HAP-1 (cell line): ENCODE measurements at regions not wholly inside any gene's neighbourhood (a gene's known extent, or its start where the extent isn't known, plus 50 kb on each side); places are given as distances from the start of the nearest gene placed in this dataset.
A peak's percentile ranks its signal among the peaks of the same experiment; 100 is the strongest.

ENCODE experiments used
- DNase-seq, 2 experiments: peaks; one replicate each; pipeline ENCODE4 v3.0.0-alpha.2; 2016 to 2020; ENCODE audit warnings: low spot score in 2 of 2
- H3K27me3 ChIP-seq: fragments of 250-450 bp; sonication (Bioruptor Pico); 2 replicates; pipeline ENCODE4 v1.5.1; 2020; ENCODE audit warnings: low read depth, mild to moderate bottlenecking, moderate library complexity
- H3K36me3 ChIP-seq: fragments of 250-450 bp; sonication (Bioruptor Pico); replicated peaks from 2 replicates; pipeline ENCODE4 v1.5.1; 2020; ENCODE audit warnings: mild to moderate bottlenecking
- H3K4me1 ChIP-seq: fragments of 250-450 bp; sonication (Bioruptor Pico); 2 replicates; pipeline ENCODE4 v1.5.1; 2020; ENCODE audit warnings: mild to moderate bottlenecking
- H3K4me3 ChIP-seq: fragments of 250-450 bp; sonication (Bioruptor Pico); 2 replicates; pipeline ENCODE4 v1.5.1; 2020; ENCODE audit warnings: mild to moderate bottlenecking, moderate library complexity
- H3K9me3 ChIP-seq: fragments of 250-450 bp; sonication (Bioruptor Pico); 2 replicates; pipeline ENCODE4 v1.5.1; 2020; ENCODE audit warnings: mild to moderate bottlenecking, moderate library complexity
- in situ Hi-C: fragments of 300-500 bp; cut with MboI; formaldehyde crosslinking; loops from 3 replicates; pipeline ENCODE4 v1.14.3; 2020; ENCODE audit warnings: low sequenced_read_pairs, inconsistent platforms, mixed read lengths

GRCh38 chr1:218669431-218669830, 324.3 kb downstream of the TGFB2 start:
- H3K4me1 ChIP-seq, result peaks cover 12% of the 10 kb centered on the region
- no peak overlapping the region for H3K4me3 ChIP-seq
- in situ Hi-C loops, result no loop called here
- no peak for DNase-seq
- no peaks in the 10 kb centered on the region for H3K27me3 ChIP-seq
- no peaks in the 10 kb centered on the region for H3K36me3 ChIP-seq
- peaks cover 4% of the 10 kb centered on the region for H3K9me3 ChIP-seq

GRCh38 chr1:218670875-218671274, 325.7 kb downstream of the TGFB2 start:
- Histone ChIP-seq H3K9me3 (peaks cover 4% of the 10 kb centered on the region), H3K4me3 (no peak overlapping the region), H3K36me3 (no peaks in the 10 kb centered on the region), H3K4me1 (peaks cover 12% of the 10 kb centered on the region), H3K27me3 (no peaks in the 10 kb centered on the region)
- in situ Hi-C loops, result no loop called here
- DNase-seq, result no peak

DNA sequence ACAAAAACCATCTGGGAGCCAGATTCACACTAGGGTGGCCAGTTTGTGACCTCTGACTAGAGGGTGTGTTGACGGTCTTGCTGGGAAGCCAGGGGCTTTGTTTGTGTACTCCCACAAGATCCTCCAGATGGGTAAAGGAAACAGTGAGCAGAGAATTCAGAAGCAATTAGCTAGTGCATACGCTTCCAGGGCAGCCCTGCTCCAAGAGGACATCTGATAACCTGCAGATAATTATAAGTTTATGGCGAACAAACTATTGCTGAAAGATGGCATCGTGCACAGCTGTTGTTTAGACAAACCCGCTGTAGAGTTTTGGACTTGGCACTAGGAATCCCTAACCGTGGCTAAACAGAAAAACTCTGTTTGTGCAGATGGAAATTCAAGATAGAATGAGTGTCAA, 326.4 kb downstream of the TGFB2 start:
- H3K4me3 ChIP-seq, result no peak overlapping the region
- in situ Hi-C loops, result no loop called here
- peaks cover 12% of the 10 kb centered on the region for H3K4me1 ChIP-seq
- no peaks in the 10 kb centered on the region for H3K27me3 ChIP-seq
- no peaks in the 10 kb centered on the region for H3K36me3 ChIP-seq
- H3K9me3 ChIP-seq, result peaks cover 4% of the 10 kb centered on the region
- no peak for DNase-seq

- peaks cover 4% of the 10 kb centered on the region for H3K9me3 ChIP-seq
- no peak for DNase-seq
- no peaks in the 10 kb centered on the region for H3K36me3 ChIP-seq
- no peak overlapping the region for H3K4me3 ChIP-seq
- in situ Hi-C loops, result no loop called here
- peaks cover 12% of the 10 kb centered on the region for H3K4me1 ChIP-seq
- no peaks in the 10 kb centered on the region for H3K27me3 ChIP-seq
Observed at GRCh38 chr1:218673170-218673569, 328.0 kb downstream of the TGFB2 start.

GRCh38 chr1:218674280-218674773, 329.2 kb downstream of the TGFB2 start:
- H3K4me3 ChIP-seq, result no peak overlapping the region
- DNase-seq, result peak; percentile 75 to 88
- H3K27me3 ChIP-seq, result no peaks in the 10 kb centered on the region
- no peaks in the 10 kb centered on the region for H3K36me3 ChIP-seq
- peaks cover 12% of the 10 kb centered on the region for H3K4me1 ChIP-seq
- peaks cover 4% of the 10 kb centered on the region for H3K9me3 ChIP-seq
- in situ Hi-C loops, result no loop called here

DNA sequence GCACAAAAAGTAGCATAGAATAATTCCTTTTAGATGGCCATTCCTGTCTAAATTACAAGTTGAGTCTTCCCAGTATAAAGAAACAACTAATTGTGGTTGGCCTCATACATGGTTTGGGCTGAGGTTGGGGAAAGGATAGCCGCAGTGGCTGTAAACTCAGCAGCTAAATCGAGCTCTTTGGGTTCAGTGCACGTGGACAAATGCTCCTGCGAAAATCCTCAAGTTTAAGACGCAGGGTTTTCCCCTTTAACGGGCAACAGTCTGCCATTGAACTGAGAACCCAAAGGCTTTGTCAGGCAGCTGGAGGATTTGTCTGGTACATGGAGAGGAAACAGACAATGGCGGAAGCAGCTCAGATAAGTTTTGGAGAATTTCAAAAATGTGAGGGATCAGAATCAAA, 331.9 kb downstream of the TGFB2 start:
- Histone ChIP-seq H3K4me1 (peaks cover 8% of the 10 kb centered on the region), H3K27me3 (no peaks in the 10 kb centered on the region), H3K36me3 (no peaks in the 10 kb centered on the region), H3K4me3 (no peak overlapping the region), H3K9me3 (no peaks in the 10 kb centered on the region)
- DNase-seq, result no peak
- in situ Hi-C loops, result no loop called here

DNA sequence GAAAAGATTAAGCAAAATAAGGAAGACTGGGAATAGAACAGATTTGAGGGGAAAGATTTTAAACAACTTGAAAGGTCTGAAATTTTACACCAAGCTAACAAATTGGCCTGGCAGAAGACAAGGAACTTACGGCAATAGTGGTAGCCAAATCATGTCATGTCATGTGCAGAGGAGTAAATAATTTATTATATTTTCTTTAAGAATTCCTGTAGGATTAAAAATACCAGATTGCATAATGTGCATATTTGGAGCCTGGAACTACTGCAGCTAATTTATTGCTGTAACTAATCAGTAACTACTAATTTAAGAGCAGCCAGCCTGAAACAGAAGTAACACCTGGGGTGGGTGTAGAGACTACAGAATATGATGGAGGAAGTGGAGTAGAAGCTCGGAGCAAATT, 334.3 kb downstream of the TGFB2 start:
- DNase-seq, result no peak
- Histone ChIP-seq H3K27me3 (no peaks in the 10 kb centered on the region), H3K4me3 (no peak overlapping the region), H3K4me1 (no peaks in the 10 kb centered on the region; the same call in 1 of the 2 replicates), H3K36me3 (no peaks in the 10 kb centered on the region), H3K9me3 (no peaks in the 10 kb centered on the region)
- in situ Hi-C loops, result no loop called here

- no peak overlapping the region for H3K4me3 ChIP-seq
- H3K4me1 ChIP-seq, result no peaks in the 10 kb centered on the region
- no peak for DNase-seq
- no peaks in the 10 kb centered on the region for H3K27me3 ChIP-seq
- H3K9me3 ChIP-seq, result no peaks in the 10 kb centered on the region
- in situ Hi-C loops, result no loop called here
- no peaks in the 10 kb centered on the region for H3K36me3 ChIP-seq
Observed at GRCh38 chr1:218679988-218680748, 335.0 kb downstream of the TGFB2 start.

DNA sequence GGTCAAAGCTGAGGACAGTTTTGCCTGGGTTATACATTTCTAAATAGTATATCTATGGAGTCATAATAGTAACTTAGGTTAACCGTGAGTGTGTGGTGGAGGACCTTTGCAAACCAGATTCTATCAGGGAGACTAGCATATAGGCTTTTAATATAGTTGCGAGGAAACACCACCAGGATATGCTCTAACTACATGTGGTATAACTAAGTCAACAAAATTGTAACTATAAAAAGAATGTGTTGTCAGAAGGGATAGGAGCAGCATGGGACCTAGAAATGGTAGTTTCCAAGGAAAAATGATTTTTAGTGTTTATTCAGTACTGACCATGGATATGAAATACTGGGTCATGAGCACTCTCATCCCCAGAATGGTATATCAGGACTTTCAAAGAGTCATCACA, 338.1 kb downstream of the TGFB2 start:
- Histone ChIP-seq H3K36me3 (no peaks in the 10 kb centered on the region), H3K4me1 (no peaks in the 10 kb centered on the region), H3K9me3 (no peaks in the 10 kb centered on the region), H3K27me3 (no peaks in the 10 kb centered on the region), H3K4me3 (no peak overlapping the region)
- DNase-seq, result no peak
- in situ Hi-C loops, result no loop called here

GRCh38 chr1:218686258-218686657, 341.1 kb downstream of the TGFB2 start:
- no peak for DNase-seq
- H3K27me3 ChIP-seq, result no peaks in the 10 kb centered on the region
- in situ Hi-C loops, result no loop called here
- H3K9me3 ChIP-seq, result no peaks in the 10 kb centered on the region
- no peaks in the 10 kb centered on the region for H3K4me1 ChIP-seq
- H3K4me3 ChIP-seq, result no peak overlapping the region
- H3K36me3 ChIP-seq, result no peaks in the 10 kb centered on the region

DNA sequence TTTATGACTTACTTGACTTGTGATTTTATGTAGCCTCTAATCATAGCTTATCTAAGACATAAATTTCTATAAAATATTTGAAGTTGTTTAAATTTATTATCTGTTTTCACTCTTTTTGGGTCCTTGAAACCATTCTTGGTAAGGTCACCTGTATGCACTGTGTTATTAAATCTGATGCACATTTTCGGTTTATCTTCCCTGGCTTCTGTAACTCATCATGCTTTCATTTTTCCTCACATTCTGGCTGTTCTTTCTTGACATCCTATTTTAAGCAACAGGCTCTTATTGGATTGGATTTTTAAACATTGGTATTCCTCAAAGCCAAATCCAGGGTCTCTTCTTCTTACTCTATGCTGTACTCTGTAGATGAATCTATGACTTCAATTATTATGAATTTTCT, 341.6 kb downstream of the TGFB2 start:
- in situ Hi-C loops, result no loop called here
- Histone ChIP-seq H3K36me3 (no peaks in the 10 kb centered on the region), H3K4me3 (no peak overlapping the region), H3K4me1 (no peaks in the 10 kb centered on the region), H3K27me3 (no peaks in the 10 kb centered on the region), H3K9me3 (no peaks in the 10 kb centered on the region)
- DNase-seq, result no peak

GRCh38 chr1:218692808-218693207, 347.7 kb downstream of the TGFB2 start:
- DNase-seq, result no peak
- H3K36me3 ChIP-seq, result no peaks in the 10 kb centered on the region
- no peak overlapping the region for H3K4me3 ChIP-seq
- H3K9me3 ChIP-seq, result no peaks in the 10 kb centered on the region
- H3K27me3 ChIP-seq, result no peaks in the 10 kb centered on the region
- H3K4me1 ChIP-seq, result no peaks in the 10 kb centered on the region
- in situ Hi-C loops, result no loop called here

DNA sequence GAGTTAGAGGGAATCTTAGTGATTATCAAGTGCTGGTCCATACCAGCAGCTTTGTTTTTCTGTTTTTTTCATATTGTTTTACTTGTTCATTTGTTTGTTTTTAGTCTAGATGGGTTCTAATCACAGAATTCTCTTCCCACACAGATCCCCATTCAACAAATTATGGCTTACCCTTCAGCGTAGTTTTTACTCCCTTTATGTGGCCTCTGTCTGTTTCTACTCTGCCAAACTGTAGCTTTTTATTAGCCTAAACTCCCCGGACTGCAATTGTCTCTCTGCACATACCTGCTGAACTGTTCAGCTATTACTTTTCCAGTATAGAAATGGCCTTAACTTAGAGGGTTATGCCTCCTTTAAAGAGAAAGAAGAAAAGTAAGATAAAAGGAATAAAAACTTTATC, 348.5 kb downstream of the TGFB2 start:
- in situ Hi-C loops, result no loop called here

GRCh38 chr1:218694085-218694484, 348.9 kb downstream of the TGFB2 start:
- no peaks in the 10 kb centered on the region for H3K27me3 ChIP-seq
- H3K9me3 ChIP-seq, result no peaks in the 10 kb centered on the region
- no peak for DNase-seq
- no peaks in the 10 kb centered on the region for H3K4me1 ChIP-seq
- H3K4me3 ChIP-seq, result no peak overlapping the region
- in situ Hi-C loops, result no loop called here
- H3K36me3 ChIP-seq, result no peaks in the 10 kb centered on the region

More for the DNA sequence above, 348.5 kb downstream of the TGFB2 start:
- no peaks in the 10 kb centered on the region for H3K27me3 ChIP-seq
- no peak for DNase-seq
- no peak overlapping the region for H3K4me3 ChIP-seq
- no peaks in the 10 kb centered on the region for H3K4me1 ChIP-seq
- H3K9me3 ChIP-seq, result no peaks in the 10 kb centered on the region
- no peaks in the 10 kb centered on the region for H3K36me3 ChIP-seq

DNA sequence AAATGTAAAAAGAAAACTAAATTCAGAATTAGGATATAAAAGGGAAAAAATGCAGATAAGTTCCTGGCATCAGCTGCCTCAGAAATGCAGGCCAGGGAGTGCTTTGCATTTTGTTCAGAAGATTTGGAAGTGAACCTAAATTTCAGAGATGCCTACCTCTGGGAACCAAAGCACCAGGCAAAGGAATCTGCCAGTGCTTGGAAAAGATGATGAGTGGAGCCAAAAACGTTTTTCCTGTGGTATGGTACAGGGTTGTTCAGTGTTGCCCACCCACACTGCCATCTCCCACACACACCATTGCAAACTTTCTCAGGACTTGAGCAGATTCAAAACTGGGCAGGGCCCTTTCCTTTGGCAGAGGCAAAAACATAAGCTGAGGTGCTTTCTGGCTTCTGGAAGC, 349.5 kb downstream of the TGFB2 start:
- no peaks in the 10 kb centered on the region for H3K27me3 ChIP-seq
- H3K4me3 ChIP-seq, result no peak overlapping the region
- no peaks in the 10 kb centered on the region for H3K36me3 ChIP-seq
- no peaks in the 10 kb centered on the region for H3K4me1 ChIP-seq
- in situ Hi-C loops, result no loop called here
- H3K9me3 ChIP-seq, result no peaks in the 10 kb centered on the region
- DNase-seq, result no peak
